ENCODE measurements at regions not wholly inside any gene's neighbourhood (a gene's known extent, or its start where the extent isn't known, plus 50 kb on each side); places are given as distances from the start of the nearest gene placed in this dataset.

DNA sequence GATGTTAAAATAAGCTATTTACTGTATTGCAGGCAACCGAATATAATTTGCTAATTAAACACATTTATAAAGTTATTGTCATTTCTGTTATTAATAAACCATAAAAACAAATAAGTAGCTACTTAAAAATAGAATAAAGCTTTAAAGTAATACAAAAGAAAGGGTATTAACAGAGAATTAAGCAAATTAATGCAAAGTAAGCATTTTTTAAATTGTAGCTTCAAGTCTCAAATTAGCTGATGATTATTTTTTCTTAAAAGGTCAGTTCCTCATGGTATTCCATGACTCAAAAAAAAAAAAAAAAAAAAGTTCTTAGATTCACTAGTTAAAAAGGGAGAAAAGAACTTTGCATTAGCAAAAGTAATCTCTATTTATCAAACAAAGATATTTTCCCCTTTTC lies 292.5 kb downstream of the SLITRK1 start (continued):
- TF ChIP-seq, protein P1, sequence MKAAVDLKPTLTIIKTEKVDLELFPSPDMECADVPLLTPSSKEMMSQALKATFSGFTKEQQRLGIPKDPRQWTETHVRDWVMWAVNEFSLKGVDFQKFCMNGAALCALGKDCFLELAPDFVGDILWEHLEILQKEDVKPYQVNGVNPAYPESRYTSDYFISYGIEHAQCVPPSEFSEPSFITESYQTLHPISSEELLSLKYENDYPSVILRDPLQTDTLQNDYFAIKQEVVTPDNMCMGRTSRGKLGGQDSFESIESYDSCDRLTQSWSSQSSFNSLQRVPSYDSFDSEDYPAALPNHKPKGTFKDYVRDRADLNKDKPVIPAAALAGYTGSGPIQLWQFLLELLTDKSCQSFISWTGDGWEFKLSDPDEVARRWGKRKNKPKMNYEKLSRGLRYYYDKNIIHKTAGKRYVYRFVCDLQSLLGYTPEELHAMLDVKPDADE (IDR thresholded peaks at IDR 0.05): no peak
- TF ChIP-seq ZNF331 (CRISPR knock-in tag; IDR thresholded peaks at IDR 0.05; ENCODE audit: low read depth): no peak
- no peak for TF ChIP-seq POLR2AphosphoS5 (IDR thresholded peaks at IDR 0.05; ENCODE audit: low read depth)
- no peak for TF ChIP-seq JUNB (IDR thresholded peaks at IDR 0.05; ENCODE audit: unreplicated experiment)
- no peak for TF ChIP-seq STAT1 (IDR thresholded peaks at IDR 0.05; ENCODE audit: unreplicated experiment)
- no peak for TF ChIP-seq EZH2 (IDR thresholded peaks at IDR 0.05; ENCODE audit: low read depth, unreplicated experiment)
- TF ChIP-seq NANOG (IDR thresholded peaks at IDR 0.05; ENCODE audit: borderline replicate concordance): no peak
- TF ChIP-seq ZNF114 (CRISPR knock-in tag; IDR thresholded peaks at IDR 0.05): no peak

DNA sequence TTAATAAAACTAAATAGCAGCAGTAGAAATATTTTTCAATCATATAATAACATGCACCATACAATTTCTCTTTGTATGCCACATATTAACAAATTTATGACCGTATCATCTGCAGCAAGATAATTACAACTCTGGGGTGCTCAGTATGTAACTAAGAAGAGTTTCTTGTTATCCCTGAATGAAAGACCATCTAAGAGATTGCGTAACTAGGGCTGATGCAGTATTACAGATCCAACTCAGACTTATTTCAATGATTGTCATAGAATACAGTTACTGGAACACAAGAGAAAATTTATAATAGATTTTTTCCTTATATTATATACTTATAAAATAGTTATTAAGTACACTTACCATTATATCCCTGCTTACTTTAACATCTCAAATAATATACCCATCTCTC lies 305.1 kb downstream of the SLITRK1 start:
- Mint-ChIP-seq H3K9me3 (no peaks in the 10 kb centered on the region), H3K36me3 (ENCODE audit: low read depth) (no peaks in the 10 kb centered on the region), H3K27ac (no peak overlapping the region), H3K4me3 (no peak overlapping the region), H3K4me1 (no peaks in the 10 kb centered on the region), H3K27me3 (ENCODE audit: insufficient read depth, low read depth, poor library complexity) (no peaks in the 10 kb centered on the region)
- no peak for DNase-seq (ENCODE audit: low spot score)
- no peaks in the 10 kb centered on the region for H3K4me1 ChIP-seq (ENCODE audit: insufficient read depth)
- no peak overlapping the region for H2AFZ ChIP-seq
- H4K20me1 ChIP-seq (replicated peaks; ENCODE audit: insufficient read depth): no peaks in the 10 kb centered on the region
- H3K27ac ChIP-seq (ENCODE audit: low read depth): no peak overlapping the region
- no peak overlapping the region for H3K4me2 ChIP-seq
- H3F3A ChIP-seq (replicated peaks; ENCODE audit: low read depth): no peaks in the 10 kb centered on the region
- no peak for ATAC-seq
- TF ChIP-seq, protein P2, sequence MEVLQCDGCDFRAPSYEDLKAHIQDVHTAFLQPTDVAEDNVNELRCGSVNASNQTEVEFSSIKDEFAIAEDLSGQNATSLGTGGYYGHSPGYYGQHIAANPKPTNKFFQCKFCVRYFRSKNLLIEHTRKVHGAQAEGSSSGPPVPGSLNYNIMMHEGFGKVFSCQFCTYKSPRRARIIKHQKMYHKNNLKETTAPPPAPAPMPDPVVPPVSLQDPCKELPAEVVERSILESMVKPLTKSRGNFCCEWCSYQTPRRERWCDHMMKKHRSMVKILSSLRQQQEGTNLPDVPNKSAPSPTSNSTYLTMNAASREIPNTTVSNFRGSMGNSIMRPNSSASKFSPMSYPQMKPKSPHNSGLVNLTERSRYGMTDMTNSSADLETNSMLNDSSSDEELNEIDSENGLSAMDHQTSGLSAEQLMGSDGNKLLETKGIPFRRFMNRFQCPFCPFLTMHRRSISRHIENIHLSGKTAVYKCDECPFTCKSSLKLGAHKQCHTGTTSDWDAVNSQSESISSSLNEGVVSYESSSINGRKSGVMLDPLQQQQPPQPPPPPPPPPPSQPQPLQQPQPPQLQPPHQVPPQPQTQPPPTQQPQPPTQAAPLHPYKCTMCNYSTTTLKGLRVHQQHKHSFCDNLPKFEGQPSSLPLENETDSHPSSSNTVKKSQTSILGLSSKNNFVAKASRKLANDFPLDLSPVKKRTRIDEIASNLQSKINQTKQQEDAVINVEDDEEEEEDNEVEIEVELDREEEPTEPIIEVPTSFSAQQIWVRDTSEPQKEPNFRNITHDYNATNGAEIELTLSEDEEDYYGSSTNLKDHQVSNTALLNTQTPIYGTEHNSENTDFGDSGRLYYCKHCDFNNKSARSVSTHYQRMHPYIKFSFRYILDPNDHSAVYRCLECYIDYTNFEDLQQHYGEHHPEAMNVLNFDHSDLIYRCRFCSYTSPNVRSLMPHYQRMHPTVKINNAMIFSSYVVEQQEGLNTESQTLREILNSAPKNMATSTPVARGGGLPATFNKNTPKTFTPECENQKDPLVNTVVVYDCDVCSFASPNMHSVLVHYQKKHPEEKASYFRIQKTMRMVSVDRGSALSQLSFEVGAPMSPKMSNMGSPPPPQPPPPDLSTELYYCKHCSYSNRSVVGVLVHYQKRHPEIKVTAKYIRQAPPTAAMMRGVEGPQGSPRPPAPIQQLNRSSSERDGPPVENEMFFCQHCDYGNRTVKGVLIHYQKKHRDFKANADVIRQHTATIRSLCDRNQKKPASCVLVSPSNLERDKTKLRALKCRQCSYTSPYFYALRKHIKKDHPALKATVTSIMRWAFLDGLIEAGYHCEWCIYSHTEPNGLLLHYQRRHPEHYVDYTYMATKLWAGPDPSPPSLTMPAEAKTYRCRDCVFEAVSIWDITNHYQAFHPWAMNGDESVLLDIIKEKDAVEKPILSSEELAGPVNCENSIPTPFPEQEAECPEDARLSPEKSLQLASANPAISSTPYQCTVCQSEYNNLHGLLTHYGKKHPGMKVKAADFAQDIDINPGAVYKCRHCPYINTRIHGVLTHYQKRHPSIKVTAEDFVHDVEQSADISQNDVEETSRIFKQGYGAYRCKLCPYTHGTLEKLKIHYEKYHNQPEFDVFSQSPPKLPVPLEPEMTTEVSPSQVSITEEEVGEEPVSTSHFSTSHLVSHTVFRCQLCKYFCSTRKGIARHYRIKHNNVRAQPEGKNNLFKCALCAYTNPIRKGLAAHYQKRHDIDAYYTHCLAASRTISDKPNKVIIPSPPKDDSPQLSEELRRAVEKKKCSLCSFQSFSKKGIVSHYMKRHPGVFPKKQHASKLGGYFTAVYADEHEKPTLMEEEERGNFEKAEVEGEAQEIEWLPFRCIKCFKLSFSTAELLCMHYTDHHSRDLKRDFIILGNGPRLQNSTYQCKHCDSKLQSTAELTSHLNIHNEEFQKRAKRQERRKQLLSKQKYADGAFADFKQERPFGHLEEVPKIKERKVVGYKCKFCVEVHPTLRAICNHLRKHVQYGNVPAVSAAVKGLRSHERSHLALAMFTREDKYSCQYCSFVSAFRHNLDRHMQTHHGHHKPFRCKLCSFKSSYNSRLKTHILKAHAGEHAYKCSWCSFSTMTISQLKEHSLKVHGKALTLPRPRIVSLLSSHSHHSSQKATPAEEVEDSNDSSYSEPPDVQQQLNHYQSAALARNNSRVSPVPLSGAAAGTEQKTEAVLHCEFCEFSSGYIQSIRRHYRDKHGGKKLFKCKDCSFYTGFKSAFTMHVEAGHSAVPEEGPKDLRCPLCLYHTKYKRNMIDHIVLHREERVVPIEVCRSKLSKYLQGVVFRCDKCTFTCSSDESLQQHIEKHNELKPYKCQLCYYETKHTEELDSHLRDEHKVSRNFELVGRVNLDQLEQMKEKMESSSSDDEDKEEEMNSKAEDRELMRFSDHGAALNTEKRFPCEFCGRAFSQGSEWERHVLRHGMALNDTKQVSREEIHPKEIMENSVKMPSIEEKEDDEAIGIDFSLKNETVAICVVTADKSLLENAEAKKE (CRISPR knock-in tag; IDR thresholded peaks at IDR 0.05): no peak
- no peak for TF ChIP-seq ZNF331 (CRISPR knock-in tag; IDR thresholded peaks at IDR 0.05; ENCODE audit: low read depth)
- TF ChIP-seq, protein P3, sequence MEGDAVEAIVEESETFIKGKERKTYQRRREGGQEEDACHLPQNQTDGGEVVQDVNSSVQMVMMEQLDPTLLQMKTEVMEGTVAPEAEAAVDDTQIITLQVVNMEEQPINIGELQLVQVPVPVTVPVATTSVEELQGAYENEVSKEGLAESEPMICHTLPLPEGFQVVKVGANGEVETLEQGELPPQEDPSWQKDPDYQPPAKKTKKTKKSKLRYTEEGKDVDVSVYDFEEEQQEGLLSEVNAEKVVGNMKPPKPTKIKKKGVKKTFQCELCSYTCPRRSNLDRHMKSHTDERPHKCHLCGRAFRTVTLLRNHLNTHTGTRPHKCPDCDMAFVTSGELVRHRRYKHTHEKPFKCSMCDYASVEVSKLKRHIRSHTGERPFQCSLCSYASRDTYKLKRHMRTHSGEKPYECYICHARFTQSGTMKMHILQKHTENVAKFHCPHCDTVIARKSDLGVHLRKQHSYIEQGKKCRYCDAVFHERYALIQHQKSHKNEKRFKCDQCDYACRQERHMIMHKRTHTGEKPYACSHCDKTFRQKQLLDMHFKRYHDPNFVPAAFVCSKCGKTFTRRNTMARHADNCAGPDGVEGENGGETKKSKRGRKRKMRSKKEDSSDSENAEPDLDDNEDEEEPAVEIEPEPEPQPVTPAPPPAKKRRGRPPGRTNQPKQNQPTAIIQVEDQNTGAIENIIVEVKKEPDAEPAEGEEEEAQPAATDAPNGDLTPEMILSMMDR (conservative IDR thresholded peaks at IDR 0.05; ENCODE audit: low read depth in 2 of 2): no peak
- TF ChIP-seq POLR2AphosphoS5 (IDR thresholded peaks at IDR 0.05; ENCODE audit: low read depth): no peak
- TF ChIP-seq, protein P1 (IDR thresholded peaks at IDR 0.05): no peak
- H3K27me3 ChIP-seq (ENCODE audit: insufficient read depth): no peaks in the 10 kb centered on the region
- no peak overlapping the region for H3K4me3 ChIP-seq
- H3K9me2 ChIP-seq (ENCODE audit: insufficient read depth): no peaks in the 10 kb centered on the region
- H3K79me2 ChIP-seq (replicated peaks; ENCODE audit: insufficient read depth): no peaks in the 10 kb centered on the region
- H3K36me3 ChIP-seq (ENCODE audit: insufficient read depth): no peaks in the 10 kb centered on the region
